ENCODE measurements at regions not wholly inside any gene's neighbourhood (a gene's known extent, or its start where the extent isn't known, plus 50 kb on each side); places are given as distances from the start of the nearest gene placed in this dataset.
"Not testable (repeated sequence)": the region's sequence is repeated elsewhere in the genome, so short reads cannot be mapped to it uniquely, and the experiment has no call there.

DNA sequence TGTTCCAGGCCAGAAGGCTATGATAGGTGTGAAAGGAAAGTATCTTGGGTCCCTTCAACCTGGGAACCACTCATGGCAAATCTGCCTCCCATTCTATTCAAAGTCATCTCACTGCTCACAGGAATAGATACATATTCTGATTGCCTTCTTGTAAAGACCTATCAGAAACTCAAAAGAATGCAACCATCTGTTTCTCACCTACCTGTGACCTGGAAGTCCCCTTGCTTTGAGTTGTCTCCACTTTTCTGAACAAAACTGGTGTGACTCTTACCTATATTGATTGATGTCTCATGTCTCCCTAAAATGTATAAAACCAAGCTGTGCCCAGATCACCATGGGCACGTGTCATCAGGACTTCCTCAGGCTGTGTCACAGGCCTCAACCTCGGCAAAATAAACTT lies 1149.3 kb downstream of the NSUN3 start:
- no peak for DNase-seq (ENCODE audit: low read depth in 3 of 3, low spot score in 2 of 3)

GRCh38 chr3:95215437-95215957 lies 1152.6 kb downstream of the NSUN3 start:
- no peak for DNase-seq (ENCODE audit: low read depth in 3 of 3, low spot score in 2 of 3)

GRCh38 chr3:95217661-95218060 lies 1154.8 kb downstream of the NSUN3 start:
- no peak for DNase-seq (ENCODE audit: low read depth in 3 of 3, low spot score in 2 of 3)

DNA sequence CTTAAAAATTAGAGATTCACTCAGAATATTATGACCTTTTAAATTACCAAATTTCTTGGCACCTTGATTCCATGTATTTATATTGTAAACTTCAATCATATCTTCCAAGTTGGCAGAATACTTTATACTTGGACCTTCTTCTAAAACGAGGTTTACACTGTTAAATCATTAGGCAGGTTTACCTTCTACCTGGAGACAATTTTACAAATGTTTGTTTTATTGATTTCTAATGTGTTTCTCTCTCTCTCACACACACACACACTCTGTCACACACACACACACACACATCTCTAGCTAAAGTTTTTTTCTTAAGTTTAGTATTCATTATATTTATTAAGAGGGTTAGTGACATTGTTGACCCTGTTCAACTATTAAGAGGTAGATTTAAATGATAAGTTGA lies 1155.6 kb downstream of the NSUN3 start:
- DNase-seq (ENCODE audit: low read depth in 3 of 3, low spot score in 2 of 3), result no peak

DNA sequence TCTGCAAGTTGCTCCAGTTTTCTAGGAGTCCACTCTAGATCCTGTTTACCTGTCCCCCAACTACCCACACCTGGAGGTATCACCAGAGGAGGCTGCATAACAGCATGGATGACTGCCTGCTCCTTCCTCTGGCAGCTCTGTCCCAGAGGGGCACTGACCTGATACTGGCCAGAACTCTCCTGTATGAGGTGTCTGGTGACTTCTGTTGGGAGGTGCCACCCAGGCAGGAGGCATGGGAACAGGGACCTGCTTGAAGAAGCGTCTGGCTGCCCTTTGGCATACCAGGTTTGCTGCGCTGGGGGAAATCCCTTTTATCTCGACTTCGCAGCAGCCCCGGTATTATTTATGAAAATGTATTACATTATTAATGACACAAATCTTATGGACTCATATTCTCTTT lies 1163.6 kb downstream of the NSUN3 start:
- DNase-seq (ENCODE audit: low read depth in 3 of 3, low spot score in 2 of 3), result no peak

DNA sequence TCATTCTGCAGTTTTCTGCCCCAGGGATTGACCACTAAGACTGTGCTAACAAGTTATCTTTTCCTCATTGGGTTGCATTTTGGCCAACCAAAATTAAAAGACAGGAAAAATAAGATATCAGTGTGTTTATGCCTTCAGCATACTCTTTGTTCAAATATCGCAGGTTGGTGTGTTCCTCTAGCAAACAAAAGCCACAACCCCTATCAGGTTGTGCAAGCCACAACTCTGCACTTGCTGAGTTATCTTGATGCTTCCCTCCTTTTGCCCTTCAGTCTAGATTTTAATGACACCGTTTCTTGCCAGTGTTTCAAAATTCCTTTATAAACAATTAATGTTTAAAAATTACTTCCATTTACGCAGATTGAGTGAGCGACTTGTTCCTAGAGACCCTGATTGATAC lies 1164.2 kb downstream of the NSUN3 start:
- no peak for DNase-seq (ENCODE audit: low read depth in 3 of 3, low spot score in 2 of 3)

DNA sequence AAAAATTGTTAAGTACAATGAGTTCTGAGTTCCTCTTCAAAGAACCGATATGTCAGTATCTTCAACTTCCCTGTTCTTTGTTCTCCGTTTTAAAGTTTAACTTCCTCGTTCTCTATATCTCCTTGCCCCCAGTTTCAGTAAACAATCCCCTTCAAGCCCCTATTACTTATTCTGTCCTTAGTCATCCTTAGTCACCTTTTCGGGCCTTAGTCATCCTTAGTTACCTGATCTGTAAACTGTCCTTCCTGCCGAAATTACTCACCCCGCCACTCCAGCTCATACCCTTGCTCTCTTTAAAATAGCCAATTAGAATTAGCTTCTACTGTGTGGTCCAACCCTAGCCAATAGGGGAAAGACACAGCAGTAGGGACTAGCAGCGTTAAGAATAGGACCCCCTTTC lies 1165.6 kb downstream of the NSUN3 start:
- DNase-seq (ENCODE audit: low read depth in 3 of 3, low spot score in 2 of 3), result no peak

- no peak for DNase-seq (ENCODE audit: low read depth in 3 of 3, low spot score in 2 of 3)
Observed at GRCh38 chr3:95235916-95236315, 1173.1 kb downstream of the NSUN3 start.

DNA sequence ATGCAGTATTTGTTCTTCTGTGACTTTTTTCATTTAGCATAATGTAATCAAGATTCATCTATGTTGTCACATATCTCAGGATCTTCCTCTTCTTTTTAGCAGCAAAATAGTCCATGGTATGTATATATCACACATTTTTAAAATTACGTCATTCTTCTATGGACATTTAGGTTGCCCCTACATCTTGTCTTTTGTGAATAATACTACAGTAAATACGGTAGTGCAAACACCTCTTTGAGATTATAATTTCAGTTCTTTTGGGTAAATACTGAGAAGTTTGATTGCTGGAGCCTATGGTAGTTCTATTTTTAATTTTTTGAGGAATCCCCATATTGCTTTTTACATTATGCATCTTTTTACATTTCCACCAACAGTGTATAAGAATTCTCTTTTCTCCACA lies 1174.9 kb downstream of the NSUN3 start:
- DNase-seq (ENCODE audit: low read depth in 3 of 3, low spot score in 2 of 3), result no peak

DNA sequence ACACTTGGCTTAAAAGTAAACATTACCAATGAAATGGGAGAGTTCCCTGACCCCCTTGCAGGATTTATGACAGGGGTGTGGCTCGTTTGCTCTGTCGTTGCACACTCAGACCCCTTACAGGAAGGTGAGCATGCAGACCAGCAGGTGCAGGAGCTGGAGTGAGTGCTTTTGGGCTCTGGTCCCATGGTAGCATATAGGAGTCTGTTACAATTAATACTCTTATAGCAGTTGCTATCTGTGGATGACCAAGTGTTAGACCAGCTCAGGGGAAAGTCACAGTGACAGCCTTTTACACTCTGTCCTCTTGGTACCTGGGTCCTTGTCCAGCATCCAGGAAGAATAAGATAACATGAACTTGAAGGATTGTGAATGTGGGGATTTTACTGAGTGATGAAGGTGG lies 1177.5 kb downstream of the NSUN3 start:
- no peak for DNase-seq (ENCODE audit: low read depth in 3 of 3, low spot score in 2 of 3)

- not testable (repeated sequence) for DNase-seq (ENCODE audit: low read depth in 3 of 3, low spot score in 2 of 3)
Observed at GRCh38 chr3:95241256-95241655, 1178.4 kb downstream of the NSUN3 start.

- DNase-seq (ENCODE audit: low read depth in 3 of 3, low spot score in 2 of 3), result no peak
Observed at GRCh38 chr3:95246413-95246812, 1183.6 kb downstream of the NSUN3 start.

DNA sequence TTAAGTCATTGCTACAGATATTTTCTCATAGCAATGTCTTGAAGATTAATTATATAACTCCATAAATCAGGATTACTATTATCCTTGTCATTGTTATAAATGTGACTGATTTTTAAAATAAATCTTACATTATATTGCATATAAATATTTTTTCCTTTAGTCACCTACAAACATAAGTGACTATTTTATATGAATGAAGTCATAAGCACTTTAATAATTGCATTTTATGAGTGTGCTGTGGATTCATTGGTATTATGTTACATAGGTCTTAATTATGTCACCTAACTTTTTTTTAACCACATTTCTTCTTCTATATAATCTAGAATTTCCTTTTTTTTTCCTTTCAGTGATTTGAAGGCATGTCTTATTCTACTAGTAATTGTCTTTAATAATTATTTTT lies 1191.2 kb downstream of the NSUN3 start:
- DNase-seq (ENCODE audit: low read depth in 3 of 3, low spot score in 2 of 3), result no peak

GRCh38 chr3:95254758-95255157 lies 1191.9 kb downstream of the NSUN3 start:
- DNase-seq (ENCODE audit: low read depth in 3 of 3, low spot score in 2 of 3), result no peak

DNA sequence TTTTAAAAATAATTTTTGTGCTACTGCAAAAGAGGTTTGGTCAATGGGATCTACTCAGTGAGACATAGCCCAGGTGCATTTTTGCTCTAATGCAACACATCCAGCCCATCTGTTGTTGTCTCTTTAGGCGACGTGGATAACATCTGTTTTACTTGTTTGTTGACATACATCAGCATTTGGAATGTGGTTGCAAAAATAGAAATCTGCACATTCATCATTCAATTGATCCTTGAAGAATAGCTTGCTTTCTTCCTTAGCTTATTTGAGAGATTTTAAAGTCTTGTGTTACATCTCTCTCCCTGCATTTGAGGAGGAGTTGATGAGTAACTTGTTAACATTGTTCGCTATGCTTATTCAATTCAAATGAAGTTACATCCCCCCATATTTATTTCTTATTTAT lies 1202.3 kb downstream of the NSUN3 start:
- no peak for DNase-seq (ENCODE audit: low read depth in 3 of 3, low spot score in 2 of 3)

GRCh38 chr3:95271395-95271794 lies 1208.5 kb downstream of the NSUN3 start:
- no peak for DNase-seq (ENCODE audit: low read depth in 3 of 3, low spot score in 2 of 3)

- DNase-seq (ENCODE audit: low read depth in 3 of 3, low spot score in 2 of 3), result no peak
Observed at GRCh38 chr3:95272166-95272565, 1209.3 kb downstream of the NSUN3 start.

- DNase-seq (ENCODE audit: low read depth in 3 of 3, low spot score in 2 of 3), result no peak
Observed at GRCh38 chr3:95272781-95273180, 1209.9 kb downstream of the NSUN3 start.

GRCh38 chr3:95277613-95278012 lies 1214.8 kb downstream of the NSUN3 start:
- DNase-seq (ENCODE audit: low read depth in 3 of 3, low spot score in 2 of 3), result no peak

DNA sequence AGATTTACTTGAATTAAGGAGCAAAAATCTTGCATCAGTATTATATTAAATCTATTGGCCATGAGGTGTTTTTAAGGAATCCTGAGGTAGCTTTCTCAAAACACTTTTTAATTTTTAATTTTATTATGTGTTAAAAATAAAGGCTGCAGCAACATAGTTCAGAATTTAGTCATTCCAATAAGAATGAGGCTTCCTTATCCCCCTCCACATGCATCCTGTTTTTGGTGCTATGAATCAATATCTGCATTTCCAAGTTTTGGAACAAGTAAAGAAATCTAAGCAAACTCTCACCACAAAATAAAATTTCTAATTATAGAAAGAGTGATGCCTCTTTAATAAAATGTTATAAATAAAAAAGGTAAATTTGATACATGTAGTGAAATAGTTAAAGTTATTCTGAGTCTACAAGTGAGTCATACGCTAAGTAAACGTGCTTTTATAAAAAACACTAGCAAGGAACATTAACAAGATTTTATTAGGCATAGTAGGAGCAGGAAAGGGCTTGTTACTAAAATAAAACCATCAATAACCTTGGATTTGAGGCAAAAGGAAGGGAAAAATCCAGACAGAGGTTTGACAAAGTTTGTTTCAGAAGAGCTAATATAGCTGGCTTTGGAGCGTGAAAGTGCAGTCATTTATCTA lies 1218.0 kb downstream of the NSUN3 start:
- no peak for DNase-seq (ENCODE audit: low read depth in 3 of 3, low spot score in 2 of 3)

- DNase-seq (ENCODE audit: low read depth in 3 of 3, low spot score in 2 of 3), result no peak
Observed at GRCh38 chr3:95289295-95289694, 1226.4 kb downstream of the NSUN3 start.

GRCh38 chr3:95297581-95297980 lies 1234.7 kb downstream of the NSUN3 start:
- no peak for DNase-seq (ENCODE audit: low read depth in 3 of 3, low spot score in 2 of 3)

DNA sequence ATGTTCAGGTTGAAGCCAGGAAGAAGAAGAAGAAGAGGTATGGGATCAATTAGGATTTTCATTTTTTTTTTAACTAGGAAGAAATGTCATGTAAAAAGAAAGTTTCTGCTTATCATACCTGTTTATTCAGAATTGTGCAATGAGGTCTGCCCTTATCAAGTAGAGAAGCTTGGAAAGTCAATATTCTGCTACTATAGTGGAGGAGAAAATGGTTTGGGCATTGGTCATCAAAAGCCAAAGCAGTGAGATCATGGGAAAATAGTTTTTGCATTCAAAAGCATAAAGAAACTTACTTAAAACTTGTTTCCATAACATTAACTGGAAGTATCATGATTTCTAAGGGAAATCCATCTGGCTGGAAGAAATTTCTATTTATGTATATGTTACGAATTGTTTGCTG lies 1239.2 kb downstream of the NSUN3 start:
- DNase-seq (ENCODE audit: low read depth in 3 of 3, low spot score in 2 of 3), result no peak

Measured in right renal cortex interstitium (tissue), 3 donors.